HepG2 (cell line): ENCODE measurements at regions not wholly inside any gene's neighbourhood (a gene's known extent, or its start where the extent isn't known, plus 50 kb on each side); places are given as distances from the start of the nearest gene placed in this dataset.

ENCODE experiments used
- DBP ChIP-seq: sonication (generic); formaldehyde crosslinking; IDR thresholded peaks from 2 replicates; pipeline ENCODE4 v1.4.0; 2020; ENCODE audit warnings: missing genetic modification reagents; ENCODE audit errors: not compliant biosample characterization
- DMTF1 ChIP-seq: sonication (generic); formaldehyde crosslinking; IDR thresholded peaks from 2 replicates; pipeline ENCODE4 v1.4.0; 2020; ENCODE audit warnings: mild to moderate bottlenecking, missing genetic modification reagents
- FOSL1 ChIP-seq: sonication (generic); formaldehyde crosslinking; IDR thresholded peaks from 2 replicates; pipeline ENCODE4 v1.9.0; 2021; ENCODE audit warnings: missing genetic modification reagents, borderline replicate concordance
- ZNF318 ChIP-seq: sonication (generic); formaldehyde crosslinking; IDR thresholded peaks from 2 replicates; pipeline ENCODE4 v1.4.0; 2020; ENCODE audit warnings: mild to moderate bottlenecking, missing genetic modification reagents

DNA sequence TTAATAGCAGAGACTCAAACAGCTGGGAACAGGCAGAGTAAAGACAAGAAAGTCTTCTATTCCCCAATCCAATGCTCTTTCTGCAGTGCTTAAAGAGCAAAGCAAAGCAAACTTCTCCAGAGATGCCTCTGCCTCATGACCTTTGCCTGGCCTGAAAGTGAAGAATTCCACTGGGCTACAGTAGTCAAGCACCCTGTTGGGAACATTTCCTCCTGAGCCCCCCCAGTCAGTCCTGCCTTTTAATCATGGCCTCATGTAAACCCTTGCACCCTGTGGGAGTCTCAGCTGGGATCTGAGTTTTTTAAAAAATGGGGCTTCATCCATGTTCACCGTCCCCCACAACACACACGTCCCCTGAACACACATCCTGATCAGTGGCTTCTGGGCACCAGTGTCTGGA lies 62.7 kb upstream of the TSPAN11 start (continued):
- TF ChIP-seq DMTF1 (no peak), FOSL1 (CRISPR knock-in tag) (no peak), ZNF318 (CRISPR knock-in tag) (no peak), DBP (CRISPR knock-in tag) (no peak)
